Peyer's patch (tissue), 4 donors: ENCODE measurements at regions not wholly inside any gene's neighbourhood (a gene's known extent, or its start where the extent isn't known, plus 50 kb on each side); places are given as distances from the start of the nearest gene placed in this dataset.
"Not testable (repeated sequence)": the region's sequence is repeated elsewhere in the genome, so short reads cannot be mapped to it uniquely, and the experiment has no call there.

ENCODE experiments used
- DNase-seq, 3 donors: peaks; one replicate each; pipeline ENCODE4 v3.0.0-alpha.2; 2017 to 2019
- H3K27ac ChIP-seq, 4 donors: fragments of 200-600 bp; sonication (generic); one replicate each; pipeline ENCODE4 v1.5.1; 2016 to 2019
- H3K27me3 ChIP-seq, 2 donors: fragments of 200-600 bp; sonication (generic); one replicate each; pipeline ENCODE4 v1.5.1; 2019
- H3K36me3 ChIP-seq, 3 donors: fragments of 200-600 bp; sonication (generic); one replicate each; pipeline ENCODE4 v1.5.1; 2016 to 2019
- H3K4me1 ChIP-seq, 4 donors: fragments of 200-600 bp; sonication (generic); one replicate each; pipeline ENCODE4 v1.5.1; 2016 to 2019
- H3K4me3 ChIP-seq, 4 donors: fragments of 200-600 bp; sonication (generic); 1 replicate in 3 of 4; 2 replicates in 1 of 4; pipeline ENCODE4 v1.5.1; 2016 to 2019; ENCODE audit warnings: mild to moderate bottlenecking in 1 of 4
- H3K9me3 ChIP-seq, 4 donors: fragments of 200-600 bp; sonication (generic); one replicate each; pipeline ENCODE4 v1.5.1; 2016 to 2019; ENCODE audit warnings: mild to moderate bottlenecking in 1 of 4
- CTCF ChIP-seq, 6 experiments: fragments of 450-650 bp in 4 of 6; fragments of 200-600 bp in 2 of 6; sonication (generic) in 1 of 6; IDR thresholded peaks; one replicate each; pipeline ENCODE4 v1.5.1; 2017 to 2019; ENCODE audit warnings: antibody characterized with exemption in 6 of 6, mild to moderate bottlenecking in 3 of 6, moderate library complexity in 1 of 6
- POLR2A ChIP-seq, 2 donors: fragments of 450-650 bp; IDR thresholded peaks; one replicate each; pipeline ENCODE4 v1.5.1; 2017; ENCODE audit warnings: antibody characterized with exemption in 2 of 2, mild to moderate bottlenecking in 2 of 2, moderate library complexity in 2 of 2

DNA sequence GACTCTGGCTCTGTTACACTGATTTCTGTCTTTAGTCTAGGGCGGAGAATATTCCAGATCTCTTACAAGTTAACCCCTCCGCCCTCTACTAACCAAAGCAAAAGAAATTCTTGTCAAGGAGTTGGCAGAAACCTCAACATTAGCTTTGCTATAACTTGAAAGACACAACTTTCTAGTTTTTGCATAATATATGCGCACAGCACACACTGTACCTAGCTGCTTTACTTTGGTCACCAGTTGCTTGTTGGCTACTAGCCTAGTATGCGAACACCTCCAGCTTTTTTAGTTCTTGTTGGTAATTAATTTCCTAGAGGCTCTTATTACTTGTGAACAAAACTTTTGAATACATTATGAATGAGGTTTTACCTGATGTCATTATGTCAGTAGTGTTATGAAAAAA, 348.8 kb upstream of the C2CD4B start:
- DNase-seq, result no peak
- no peaks in the 10 kb centered on the region for H3K4me1 ChIP-seq
- no peaks in the 10 kb centered on the region for H3K36me3 ChIP-seq
- no peak overlapping the region for H3K4me3 ChIP-seq
- no peak overlapping the region for H3K27ac ChIP-seq
- H3K9me3 ChIP-seq, result no peaks in the 10 kb centered on the region
- TF ChIP-seq CTCF (IDR thresholded peaks at IDR 0.05) (no peak), POLR2A (IDR thresholded peaks at IDR 0.05) (no peak)
- H3K27me3 ChIP-seq, result no peaks in the 10 kb centered on the region

DNA sequence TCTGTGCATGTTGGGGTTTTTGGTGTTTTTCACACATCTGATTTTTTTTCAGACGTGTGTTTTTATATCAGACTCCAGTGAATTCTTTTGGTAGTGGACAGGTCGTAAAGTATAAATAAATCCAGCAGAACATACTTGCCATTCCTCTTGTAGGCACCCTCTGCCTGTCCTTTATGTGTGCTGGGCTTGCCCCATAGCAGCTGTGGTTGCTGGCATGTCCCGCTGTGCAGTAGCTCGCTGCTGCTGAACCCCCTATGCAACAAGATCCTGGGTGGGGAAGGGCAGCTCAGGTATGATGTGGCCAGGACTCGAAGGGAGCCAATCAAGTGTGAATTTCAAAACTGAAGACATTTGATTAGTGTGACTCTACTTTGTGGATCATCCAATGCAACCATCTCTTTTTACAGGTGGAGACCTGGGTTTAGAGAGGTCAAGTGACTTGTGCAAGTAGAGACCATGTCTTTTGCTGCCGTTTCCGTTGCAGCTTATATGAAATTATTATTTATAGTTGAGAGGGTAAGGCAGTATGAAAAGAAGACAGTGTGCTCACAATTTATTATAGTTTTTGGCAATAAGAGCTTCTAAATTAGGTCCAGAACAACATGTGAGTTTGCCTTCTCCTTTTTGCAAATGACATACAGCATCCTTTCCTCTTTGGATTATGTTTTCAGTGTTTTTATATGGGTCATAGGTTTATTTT, 350.8 kb upstream of the C2CD4B start:
- no peaks in the 10 kb centered on the region for H3K9me3 ChIP-seq
- DNase-seq, result no peak
- no peaks in the 10 kb centered on the region for H3K4me1 ChIP-seq
- no peaks in the 10 kb centered on the region for H3K36me3 ChIP-seq
- H3K27me3 ChIP-seq, result no peaks in the 10 kb centered on the region
- H3K4me3 ChIP-seq, result no peak overlapping the region
- no peak overlapping the region for H3K27ac ChIP-seq
- TF ChIP-seq CTCF (IDR thresholded peaks at IDR 0.05) (no peak), POLR2A (IDR thresholded peaks at IDR 0.05) (no peak)

DNA sequence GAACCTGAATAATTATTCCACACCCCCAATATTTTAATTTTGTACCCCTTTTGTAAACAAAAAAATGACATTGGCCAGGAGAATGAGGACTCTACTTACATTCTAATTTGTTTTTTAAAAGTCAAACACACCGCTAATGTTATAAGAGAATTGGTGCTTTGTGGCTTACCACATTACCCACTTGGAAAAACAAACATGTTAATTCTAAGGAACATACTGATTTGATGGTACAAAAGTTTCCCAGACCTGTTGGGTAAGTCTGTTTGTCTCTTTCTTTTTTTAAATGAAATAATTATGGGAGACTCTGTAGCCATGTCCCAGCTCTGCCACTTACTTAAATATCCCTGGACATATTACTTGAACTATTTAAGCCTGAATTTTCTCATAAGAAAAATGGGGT, 352.5 kb upstream of the C2CD4B start:
- Histone ChIP-seq H3K4me3 (no peak overlapping the region), H3K36me3 (no peaks in the 10 kb centered on the region), H3K27ac (no peak overlapping the region), H3K27me3 (no peaks in the 10 kb centered on the region), H3K4me1 (no peaks in the 10 kb centered on the region), H3K9me3 (no peaks in the 10 kb centered on the region)
- no peak for DNase-seq
- TF ChIP-seq POLR2A (IDR thresholded peaks at IDR 0.05) (no peak), CTCF (IDR thresholded peaks at IDR 0.05) (no peak)

GRCh38 chr15:62518666-62519065, 353.6 kb upstream of the C2CD4B start:
- not testable (repeated sequence) for H3K36me3 ChIP-seq, H3K4me1 ChIP-seq, H3K9me3 ChIP-seq, H3K27me3 ChIP-seq, DNase-seq, H3K4me3 ChIP-seq, H3K27ac ChIP-seq

DNA sequence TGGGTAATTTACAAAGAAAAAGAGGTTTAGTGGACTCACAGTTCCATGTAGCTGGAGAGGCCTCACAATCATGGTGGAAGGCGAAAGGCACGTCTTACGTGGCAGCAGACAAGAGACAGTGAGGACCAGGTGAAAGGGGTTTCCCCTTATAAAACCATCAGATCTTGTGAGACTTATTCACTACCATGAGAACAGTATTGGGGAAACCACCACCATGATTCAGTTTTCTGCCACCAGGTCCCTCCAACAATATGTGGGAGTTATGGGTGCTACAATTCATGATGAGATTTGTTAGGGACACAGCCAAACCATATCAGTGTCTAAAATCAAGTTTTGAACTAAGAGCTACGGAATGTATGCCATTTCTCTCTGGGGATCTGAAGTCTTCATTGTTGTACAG, 354.8 kb upstream of the C2CD4B start:
- Histone ChIP-seq H3K4me1 (no peaks in the 10 kb centered on the region), H3K36me3 (no peaks in the 10 kb centered on the region), H3K27ac (no peak overlapping the region), H3K9me3 (no peaks in the 10 kb centered on the region), H3K4me3 (no peak overlapping the region), H3K27me3 (no peaks in the 10 kb centered on the region)
- TF ChIP-seq CTCF (IDR thresholded peaks at IDR 0.05), result no peak
- no peak for TF ChIP-seq POLR2A (IDR thresholded peaks at IDR 0.05)
- DNase-seq, result no peak

DNA sequence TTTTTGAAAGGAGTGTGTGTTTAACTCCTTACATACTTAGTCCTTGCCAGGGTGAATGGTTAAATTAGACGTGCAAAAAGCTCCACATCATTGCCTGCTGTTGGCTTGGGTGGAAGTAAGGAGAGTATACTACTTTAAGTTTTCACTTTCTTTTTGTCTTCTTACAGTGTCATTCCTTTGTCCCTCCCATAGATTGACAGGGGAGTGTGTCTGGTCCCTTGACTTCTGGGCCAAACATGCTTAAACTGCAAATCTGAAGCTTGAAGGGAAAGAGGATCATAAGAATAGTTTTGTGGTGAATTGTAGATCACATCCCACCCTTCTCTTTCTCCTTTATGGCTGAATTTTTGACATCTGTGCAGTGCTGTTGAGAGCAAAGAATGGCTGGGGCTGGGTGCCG, 355.8 kb upstream of the C2CD4B start:
- Histone ChIP-seq H3K4me1 (no peaks in the 10 kb centered on the region), H3K36me3 (no peaks in the 10 kb centered on the region), H3K27ac (no peak overlapping the region), H3K4me3 (no peak overlapping the region), H3K27me3 (no peaks in the 10 kb centered on the region), H3K9me3 (no peaks in the 10 kb centered on the region)
- TF ChIP-seq POLR2A (IDR thresholded peaks at IDR 0.05) (no peak), CTCF (IDR thresholded peaks at IDR 0.05) (no peak)
- DNase-seq, result no peak
